Neural progenitor cell (in vitro differentiated cells): ENCODE measurements at regions not wholly inside any gene's neighbourhood (a gene's known extent, or its start where the extent isn't known, plus 50 kb on each side); places are given as distances from the start of the nearest gene placed in this dataset.
"Not testable (repeated sequence)": the region's sequence is repeated elsewhere in the genome, so short reads cannot be mapped to it uniquely, and the experiment has no call there.

ENCODE experiments used
- EZH2 ChIP-seq: fragments of 200-600 bp; sonication (generic); IDR thresholded peaks from 2 replicates; pipeline ENCODE4 v1.6.1; 2017; ENCODE audit warnings: antibody characterized with exemption, mild to moderate bottlenecking, moderate library complexity
- EZH2phosphoT487 ChIP-seq: fragments of 200-600 bp; sonication (generic); IDR thresholded peaks from 2 replicates; pipeline ENCODE4 v1.6.1; 2017; ENCODE audit warnings: antibody characterized with exemption
- TF ChIP-seq, protein P1 (sequence below): fragments of 200-600 bp; sonication (generic); IDR thresholded peaks from 2 replicates; pipeline ENCODE4 v1.5.1; 2017; ENCODE audit warnings: antibody characterized with exemption, mild to moderate bottlenecking

DNA sequence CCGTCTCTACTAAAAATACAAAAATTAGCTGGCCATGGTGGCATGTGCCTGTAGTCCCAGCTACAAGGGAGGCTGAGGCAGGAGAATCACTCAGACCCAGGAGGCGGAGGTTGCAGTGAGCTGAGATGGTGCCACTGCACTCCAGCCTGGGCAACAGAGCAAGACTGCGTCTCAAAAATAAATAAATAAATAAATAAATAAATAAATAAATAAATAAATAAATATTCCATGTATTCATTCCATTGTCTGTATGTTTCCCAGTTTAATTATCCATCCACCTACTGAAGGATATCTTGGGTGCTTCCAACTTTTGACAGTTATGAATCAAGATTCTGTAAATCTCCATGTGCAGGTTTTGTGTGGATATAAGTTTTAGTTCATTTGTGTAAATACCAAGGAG is 397.4 kb upstream of the SLC35B3 start:
- TF ChIP-seq, protein P1, sequence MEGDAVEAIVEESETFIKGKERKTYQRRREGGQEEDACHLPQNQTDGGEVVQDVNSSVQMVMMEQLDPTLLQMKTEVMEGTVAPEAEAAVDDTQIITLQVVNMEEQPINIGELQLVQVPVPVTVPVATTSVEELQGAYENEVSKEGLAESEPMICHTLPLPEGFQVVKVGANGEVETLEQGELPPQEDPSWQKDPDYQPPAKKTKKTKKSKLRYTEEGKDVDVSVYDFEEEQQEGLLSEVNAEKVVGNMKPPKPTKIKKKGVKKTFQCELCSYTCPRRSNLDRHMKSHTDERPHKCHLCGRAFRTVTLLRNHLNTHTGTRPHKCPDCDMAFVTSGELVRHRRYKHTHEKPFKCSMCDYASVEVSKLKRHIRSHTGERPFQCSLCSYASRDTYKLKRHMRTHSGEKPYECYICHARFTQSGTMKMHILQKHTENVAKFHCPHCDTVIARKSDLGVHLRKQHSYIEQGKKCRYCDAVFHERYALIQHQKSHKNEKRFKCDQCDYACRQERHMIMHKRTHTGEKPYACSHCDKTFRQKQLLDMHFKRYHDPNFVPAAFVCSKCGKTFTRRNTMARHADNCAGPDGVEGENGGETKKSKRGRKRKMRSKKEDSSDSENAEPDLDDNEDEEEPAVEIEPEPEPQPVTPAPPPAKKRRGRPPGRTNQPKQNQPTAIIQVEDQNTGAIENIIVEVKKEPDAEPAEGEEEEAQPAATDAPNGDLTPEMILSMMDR = not testable (repeated sequence)
- TF ChIP-seq EZH2, EZH2phosphoT487: not testable (repeated sequence)
